ENCODE measurements at regions not wholly inside any gene's neighbourhood (a gene's known extent, or its start where the extent isn't known, plus 50 kb on each side); places are given as distances from the start of the nearest gene placed in this dataset.

- peaks cover 0 to 20% (median 0%) of the 10 kb centered on the region in 3 donors for H3K9me3 ChIP-seq
- 75 to 76% methylated on average over 11 of the region's 11 CpGs for WGBS, 2 donors
- DNase-seq = no peak
- peaks cover 0 to 13% (median 0%) of the 10 kb centered on the region in 3 donors for H3K4me1 ChIP-seq
- peaks cover 0 to 63% (median 0%) of the 10 kb centered on the region in 4 donors for H3K27me3 ChIP-seq
- H3K36me3 ChIP-seq = no peaks in the 10 kb centered on the region
- no peak for TF ChIP-seq POLR2A (IDR thresholded peaks at IDR 0.05)
- no peak for TF ChIP-seq CTCF (IDR thresholded peaks at IDR 0.05)
- intact Hi-C loops (cut with DNase I) = no loop called here
- no peak overlapping the region for H3K4me3 ChIP-seq
- no peak overlapping the region for H3K27ac ChIP-seq
Observed at GRCh38 chr16:54460263-54460860, 173.8 kb upstream of the IRX3 start.

- H3K9me3 ChIP-seq = peaks cover 0 to 16% (median 0%) of the 10 kb centered on the region in 3 donors
- peaks cover 0 to 63% (median 0%) of the 10 kb centered on the region in 4 donors for H3K27me3 ChIP-seq
- WGBS, 2 donors = 68 to 69% methylated on average over 13 of the region's 13 CpGs
- TF ChIP-seq CTCF (IDR thresholded peaks at IDR 0.05) (no peak), POLR2A (IDR thresholded peaks at IDR 0.05) (no peak)
- no peak overlapping the region for H3K4me3 ChIP-seq
- DNase-seq = no peak
- peaks cover 0 to 19% (median 5%) of the 10 kb centered on the region in 3 donors for H3K4me1 ChIP-seq
- intact Hi-C loops (cut with DNase I) = no loop called here
- H3K36me3 ChIP-seq = no peaks in the 10 kb centered on the region
- H3K27ac ChIP-seq = no peak overlapping the region
Observed at GRCh38 chr16:54459509-54460262, 173.1 kb upstream of the IRX3 start.

GRCh38 chr16:54458923-54459322 lies 172.3 kb upstream of the IRX3 start:
- Histone ChIP-seq H3K4me1 (peaks cover 0 to 20% (median 5%) of the 10 kb centered on the region in 3 donors), H3K27me3 (peaks cover 0 to 66% (median 0%) of the 10 kb centered on the region in 4 donors), H3K36me3 (no peaks in the 10 kb centered on the region), H3K4me3 (no peak overlapping the region), H3K27ac (no peak overlapping the region), H3K9me3 (peaks cover 0 to 14% (median 0%) of the 10 kb centered on the region in 3 donors)
- no peak for DNase-seq
- 56 to 76% methylated on average over 1 of the region's 1 CpG for WGBS, 2 donors
- intact Hi-C loops (cut with DNase I) = no loop called here
- TF ChIP-seq CTCF (IDR thresholded peaks at IDR 0.05) (no peak), POLR2A (IDR thresholded peaks at IDR 0.05) (no peak)

- 72 to 74% methylated on average over 2 to 4 of the region's 4 CpGs for WGBS, 2 donors
- H3K27me3 ChIP-seq = peaks cover 0 to 67% (median 0%) of the 10 kb centered on the region in 4 donors
- TF ChIP-seq POLR2A (IDR thresholded peaks at IDR 0.05) (no peak), CTCF (IDR thresholded peaks at IDR 0.05) (no peak)
- DNase-seq = no peak
- peaks cover 0 to 20% (median 5%) of the 10 kb centered on the region in 3 donors for H3K4me1 ChIP-seq
- intact Hi-C loops (cut with DNase I) = no loop called here
- H3K36me3 ChIP-seq = no peaks in the 10 kb centered on the region
- no peaks in the 10 kb centered on the region for H3K9me3 ChIP-seq
- no peak overlapping the region for H3K27ac ChIP-seq
- no peak overlapping the region for H3K4me3 ChIP-seq
Observed at GRCh38 chr16:54456291-54456690, 169.7 kb upstream of the IRX3 start.

DNA sequence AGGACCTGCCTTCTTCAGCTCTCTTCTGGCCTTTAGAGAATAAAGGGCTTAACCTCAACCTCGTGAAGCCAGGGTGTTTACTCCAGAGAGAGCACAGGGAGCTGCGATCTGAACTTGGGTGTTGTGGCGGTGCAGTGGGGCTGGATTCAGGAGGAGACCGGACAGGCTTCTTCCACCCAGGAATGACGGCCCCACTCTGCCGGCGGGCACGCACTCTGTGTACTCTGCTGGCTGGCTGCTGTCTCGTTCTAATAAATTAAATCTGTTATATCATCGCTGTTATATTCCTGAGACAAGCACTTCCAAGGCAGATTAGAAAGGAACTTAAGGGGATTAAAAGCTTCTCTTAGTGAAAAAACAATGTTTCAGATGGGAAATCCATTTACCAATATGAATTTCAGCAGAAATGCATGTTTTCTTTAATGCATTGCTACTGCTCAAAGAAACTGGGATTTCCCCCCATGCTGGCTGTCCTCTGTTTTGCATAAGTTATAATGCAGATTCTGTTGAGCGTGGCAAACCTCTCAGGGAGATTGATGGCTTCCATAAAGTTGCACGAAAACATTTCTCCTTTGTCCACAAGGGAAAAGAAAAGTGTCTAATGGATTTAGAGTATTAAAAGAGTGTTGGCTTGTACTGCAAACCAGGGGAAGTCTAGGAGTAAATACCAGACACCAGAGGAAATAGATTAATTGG lies 168.6 kb upstream of the IRX3 start:
- Histone ChIP-seq H3K4me3 (no peak overlapping the region), H3K4me1 (peaks cover 0 to 18% (median 5%) of the 10 kb centered on the region in 3 donors), H3K27me3 (peaks cover 0 to 56% (median 0%) of the 10 kb centered on the region in 4 donors), H3K9me3 (no peaks in the 10 kb centered on the region), H3K36me3 (no peaks in the 10 kb centered on the region), H3K27ac (no peak overlapping the region)
- TF ChIP-seq CTCF (IDR thresholded peaks at IDR 0.05) (no peak), POLR2A (IDR thresholded peaks at IDR 0.05) (no peak)
- intact Hi-C loops (cut with DNase I) = no loop called here
- 30 to 39% methylated on average over 10 to 12 of the region's 12 CpGs for WGBS, 2 donors
- no peak for DNase-seq
